HG03175 (cell line): ENCODE measurements at regions not wholly inside any gene's neighbourhood (a gene's known extent, or its start where the extent isn't known, plus 50 kb on each side); places are given as distances from the start of the nearest gene placed in this dataset.
A peak's percentile ranks its signal among the peaks of the same experiment; 100 is the strongest.
"Not testable (repeated sequence)": the region's sequence is repeated elsewhere in the genome, so short reads cannot be mapped to it uniquely, and the experiment has no call there.

ENCODE experiments used
- ATAC-seq: cut with Tn5 transposase; IDR thresholded peaks from one replicate; pipeline ENCODE4 v1.9.1; 2021; ENCODE audit warnings: mild to moderate bottlenecking, moderate library complexity; ENCODE audit not compliant: unreplicated experiment

DNA sequence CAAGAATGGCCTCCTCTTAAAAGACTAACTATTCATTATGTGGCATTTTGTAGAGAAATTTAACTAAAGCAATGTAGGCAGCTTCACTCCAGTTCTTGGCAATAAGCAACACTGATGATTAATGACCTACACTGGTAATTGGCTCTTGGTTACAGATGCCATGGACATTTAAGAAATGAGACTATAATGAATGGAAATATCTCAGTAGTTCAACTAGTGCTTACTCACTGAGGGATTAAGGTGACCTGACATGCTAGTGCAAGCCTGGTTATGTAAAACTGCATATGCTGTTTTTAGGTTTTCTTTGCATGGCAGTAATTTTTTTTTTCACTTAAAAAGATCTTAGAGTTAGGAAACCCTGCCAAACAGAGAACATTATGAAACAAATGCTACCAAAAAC lies 152.7 kb upstream of the AADAT start:
- no peak for ATAC-seq

DNA sequence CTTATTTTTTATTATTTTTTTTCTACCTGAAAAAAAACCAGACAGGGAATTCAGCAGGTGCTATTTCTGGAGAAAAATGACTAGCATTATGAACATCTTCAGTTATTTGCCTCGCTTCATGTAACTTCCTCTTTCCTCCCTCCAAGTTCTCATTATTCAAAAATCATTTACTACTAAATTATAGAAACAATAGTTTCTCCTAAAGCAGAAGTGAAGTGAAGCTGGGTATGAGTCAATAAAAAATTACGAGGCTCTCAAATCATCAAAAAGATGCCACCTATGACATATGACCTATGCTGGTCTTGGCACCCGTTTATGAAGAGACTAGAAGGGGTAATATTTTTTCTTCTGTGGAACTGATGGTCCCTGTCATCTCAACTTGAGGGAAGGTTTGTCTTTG lies 145.0 kb upstream of the AADAT start:
- ATAC-seq, result peak; percentile 51

DNA sequence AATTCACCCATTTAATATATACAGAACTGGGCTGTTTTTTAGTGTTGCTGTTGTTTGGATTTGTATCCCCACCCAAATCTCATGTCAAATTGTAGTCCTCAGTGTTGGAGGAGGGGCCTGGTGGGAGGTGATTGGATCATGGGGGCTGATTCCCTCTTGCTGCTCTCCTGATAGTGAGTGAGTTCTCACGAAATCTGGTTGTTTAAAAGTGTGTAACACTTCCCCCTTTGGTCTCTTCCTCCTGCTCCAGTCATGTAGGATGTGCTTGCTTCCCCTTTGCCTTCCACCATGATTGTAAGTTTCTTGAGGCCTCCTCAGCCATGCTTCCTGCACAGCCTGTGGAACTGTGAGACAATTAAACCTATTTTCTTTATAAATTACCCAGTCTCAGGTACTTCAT lies 141.6 kb upstream of the AADAT start:
- ATAC-seq, result no peak

DNA sequence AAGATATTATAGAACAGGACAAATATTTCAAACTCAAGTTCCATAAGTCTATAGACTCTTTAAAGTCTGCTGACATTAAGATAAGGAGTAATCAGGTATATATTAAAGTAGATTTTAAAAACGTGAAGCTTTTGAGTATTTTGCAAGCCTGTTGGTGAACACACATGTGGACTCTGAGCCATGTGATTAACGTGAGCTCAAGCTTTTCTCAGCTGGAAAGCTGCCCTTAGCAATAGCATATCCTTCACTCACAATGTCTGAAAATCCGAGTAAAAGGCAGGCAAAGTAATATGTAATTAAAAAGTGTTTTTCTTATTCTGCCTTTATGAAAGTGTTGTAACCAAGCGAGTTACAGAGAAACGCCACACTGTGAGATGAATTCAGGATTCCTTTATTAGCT lies 140.5 kb upstream of the AADAT start:
- ATAC-seq, result no peak

DNA sequence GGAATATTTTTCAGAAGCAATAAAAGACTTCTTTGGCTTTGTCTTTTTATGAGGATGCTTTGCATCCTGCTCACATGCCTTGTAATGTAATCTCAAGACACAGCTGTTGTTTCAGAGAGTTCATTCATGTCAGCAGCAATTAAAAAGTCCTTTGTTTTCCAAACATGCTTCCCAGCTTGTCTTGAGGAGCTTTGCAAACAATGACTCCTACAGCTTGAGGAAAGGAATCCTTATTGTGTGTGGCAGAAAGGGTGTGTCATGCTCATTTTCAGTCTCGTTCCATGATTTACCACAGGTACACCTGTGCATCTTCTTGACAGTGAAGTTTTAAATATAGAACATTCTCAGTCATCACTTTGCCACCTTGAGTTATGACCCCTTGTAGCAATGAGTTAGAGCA lies 139.2 kb upstream of the AADAT start:
- ATAC-seq, result no peak

DNA sequence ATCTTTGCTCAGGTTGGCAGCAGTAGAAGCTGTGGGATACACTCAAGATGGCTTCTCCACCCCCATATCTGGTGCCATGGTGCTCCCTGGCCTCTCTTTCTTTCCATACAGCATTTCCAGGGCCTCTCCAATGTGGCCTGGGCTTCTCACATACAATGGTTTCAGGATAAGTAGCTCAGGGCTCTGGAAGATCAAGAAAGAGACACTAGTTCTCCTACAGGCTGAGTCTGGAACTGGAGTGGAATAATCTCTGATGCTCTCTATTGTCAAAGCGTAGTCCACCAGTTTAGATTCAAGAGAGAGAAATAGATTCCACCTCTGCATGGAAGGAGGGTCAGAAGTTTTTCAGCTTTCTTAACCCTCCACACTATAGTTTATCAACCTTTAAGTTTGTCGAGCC lies 138.2 kb upstream of the AADAT start:
- no peak for ATAC-seq

DNA sequence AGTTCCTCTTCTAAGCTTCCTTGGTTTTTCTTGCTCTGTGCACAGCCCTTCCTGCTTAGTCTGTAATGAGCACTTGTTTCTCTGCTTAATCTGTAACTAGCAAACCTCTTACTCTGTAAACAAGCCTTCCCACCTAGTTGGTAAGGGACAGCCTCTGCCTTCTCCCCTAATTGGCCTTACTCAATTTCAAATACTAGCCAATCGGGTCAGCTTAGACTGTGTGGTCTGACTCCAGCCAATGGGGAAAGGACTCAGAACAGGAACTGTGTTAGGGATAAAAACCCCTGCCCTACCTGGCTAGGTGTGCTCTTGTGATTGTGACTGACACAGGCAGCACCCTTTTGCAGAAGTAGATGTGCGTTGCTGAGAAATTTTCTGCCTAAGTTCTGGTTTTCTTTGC lies 136.5 kb upstream of the AADAT start:
- ATAC-seq, result no peak

DNA sequence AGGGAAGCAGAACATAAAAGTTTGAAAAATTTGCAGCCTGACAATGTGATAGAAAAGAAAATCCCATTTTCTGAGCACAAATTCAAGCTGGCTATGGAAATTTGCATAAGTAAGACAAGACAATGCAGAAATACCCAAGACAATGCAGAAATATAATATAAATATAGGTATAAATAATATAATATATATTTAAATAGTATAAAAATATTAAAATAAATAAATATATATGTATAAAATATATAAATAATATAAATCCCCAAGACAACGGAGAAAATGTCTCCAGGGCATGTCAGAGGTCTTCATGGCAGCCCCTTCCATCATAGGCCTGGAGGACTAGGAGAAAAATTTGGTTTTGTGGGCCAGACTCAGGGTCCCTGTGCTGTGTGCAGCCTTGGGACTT lies 125.0 kb upstream of the AADAT start:
- ATAC-seq, result no peak

DNA sequence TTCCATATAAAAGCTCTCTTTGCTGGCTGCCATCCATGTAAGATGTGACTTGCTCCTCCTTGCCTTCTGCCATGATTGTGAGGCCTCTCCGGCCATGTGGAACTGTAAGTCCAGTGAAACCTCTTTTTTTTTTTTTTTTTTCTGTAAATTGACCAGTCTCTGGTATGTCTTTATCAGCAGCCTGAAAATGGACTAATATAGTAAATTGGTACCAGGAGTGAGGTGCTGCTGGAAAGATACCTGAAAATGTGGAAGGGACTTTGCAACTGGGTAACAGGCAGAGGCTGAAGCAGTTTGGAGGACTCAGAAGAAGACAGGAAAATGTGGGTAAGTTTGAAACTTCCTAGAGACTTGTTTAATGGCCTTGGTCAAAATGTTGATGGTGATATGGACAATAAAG lies 124.3 kb upstream of the AADAT start:
- no peak for ATAC-seq

DNA sequence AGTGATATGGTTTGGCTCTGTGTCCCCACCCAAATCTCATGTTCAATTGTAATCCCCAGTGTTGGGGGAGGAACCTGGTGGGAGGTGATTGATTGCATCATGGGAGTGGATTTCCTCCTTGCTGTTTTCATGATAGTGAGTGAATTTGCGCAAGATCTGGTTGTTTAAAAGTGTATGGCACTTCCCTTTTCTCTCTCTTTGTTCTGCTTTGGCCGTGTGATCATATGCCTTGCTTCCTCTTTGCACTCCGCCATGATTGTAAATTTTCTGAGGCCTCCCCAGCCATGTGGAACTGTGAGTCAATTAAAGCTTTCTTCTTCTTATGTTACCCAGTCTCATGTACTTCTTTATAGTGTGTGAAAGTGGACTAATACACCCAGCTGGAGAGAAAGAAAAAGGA lies 113.0 kb upstream of the AADAT start:
- ATAC-seq, result peak; percentile 46

DNA sequence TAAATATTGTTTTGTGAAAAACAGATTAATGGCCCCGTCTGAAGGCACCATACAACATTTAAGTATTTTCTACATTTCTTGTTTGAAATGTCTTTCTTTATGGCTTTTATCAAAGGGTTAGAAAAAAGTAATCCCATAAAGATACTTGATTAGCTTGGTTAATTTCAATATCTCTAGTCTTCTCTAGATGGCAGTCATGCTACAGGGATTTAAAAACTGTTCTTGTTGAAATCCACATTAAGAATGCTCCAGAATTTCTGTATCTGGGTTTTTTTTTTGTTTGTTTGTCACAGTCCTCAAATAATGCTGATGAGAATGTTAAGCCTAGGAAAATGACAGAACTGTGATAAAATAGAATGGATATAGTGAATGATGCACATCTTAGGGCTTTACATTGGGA lies 109.0 kb upstream of the AADAT start:
- ATAC-seq, result no peak

DNA sequence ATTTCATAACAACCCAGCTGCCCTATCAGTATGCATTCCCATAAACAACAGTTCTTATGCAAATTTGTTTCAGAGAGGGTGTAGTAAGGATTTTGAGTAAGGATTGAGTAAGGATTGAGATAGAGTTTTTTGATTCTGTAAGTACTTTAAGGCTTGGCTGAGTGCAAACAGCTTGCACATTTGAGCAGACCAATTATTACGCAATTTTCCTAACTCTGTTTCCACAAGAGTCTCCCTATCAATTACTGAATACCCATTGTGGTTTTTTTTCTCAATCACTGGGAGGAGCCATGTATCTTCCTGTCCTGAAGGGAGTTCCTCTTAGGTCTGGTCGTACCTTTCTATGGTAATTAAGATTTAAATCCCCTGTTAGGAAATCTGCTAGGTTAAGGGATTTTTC lies 105.0 kb upstream of the AADAT start:
- not testable (repeated sequence) for ATAC-seq

DNA sequence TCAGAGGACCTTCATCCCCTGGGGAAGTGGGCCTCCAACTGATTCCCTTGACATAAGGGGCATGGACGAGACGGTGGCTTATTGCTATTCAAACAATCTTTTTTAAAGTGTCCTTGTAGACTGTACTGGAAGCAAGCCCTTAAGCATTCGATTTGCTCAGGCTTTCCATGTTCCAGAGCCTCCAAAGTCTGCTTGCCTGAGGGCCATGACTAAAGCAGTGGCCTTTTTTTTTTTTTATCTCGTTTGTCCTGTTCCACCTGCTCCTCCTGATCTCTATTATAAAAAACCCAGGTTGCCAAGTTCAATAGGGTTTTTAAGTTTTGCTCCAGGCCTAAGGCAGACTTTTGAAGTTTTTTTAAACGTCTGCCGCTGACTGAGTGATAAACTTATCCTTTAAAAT lies 103.7 kb upstream of the AADAT start:
- no peak for ATAC-seq

DNA sequence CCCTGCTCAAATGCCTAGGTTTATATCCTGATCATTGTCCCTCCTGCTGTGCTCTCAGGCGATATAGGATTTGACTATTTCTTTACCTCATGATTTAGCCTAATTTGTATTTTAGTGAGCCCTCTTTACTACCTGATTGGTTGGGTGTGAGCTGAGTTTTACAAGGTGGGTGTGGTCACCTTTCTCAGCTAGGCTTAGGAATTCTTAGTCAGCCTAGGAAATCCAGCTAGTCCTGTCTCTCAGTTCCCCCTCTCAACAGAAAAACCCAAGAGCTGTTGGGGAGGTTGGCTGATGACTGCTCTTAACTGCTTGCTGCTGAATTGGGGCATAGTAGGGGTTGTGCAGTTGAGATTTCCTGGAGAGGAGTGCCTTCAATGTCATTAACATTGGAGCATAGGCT lies 100.5 kb upstream of the AADAT start:
- ATAC-seq, result no peak

DNA sequence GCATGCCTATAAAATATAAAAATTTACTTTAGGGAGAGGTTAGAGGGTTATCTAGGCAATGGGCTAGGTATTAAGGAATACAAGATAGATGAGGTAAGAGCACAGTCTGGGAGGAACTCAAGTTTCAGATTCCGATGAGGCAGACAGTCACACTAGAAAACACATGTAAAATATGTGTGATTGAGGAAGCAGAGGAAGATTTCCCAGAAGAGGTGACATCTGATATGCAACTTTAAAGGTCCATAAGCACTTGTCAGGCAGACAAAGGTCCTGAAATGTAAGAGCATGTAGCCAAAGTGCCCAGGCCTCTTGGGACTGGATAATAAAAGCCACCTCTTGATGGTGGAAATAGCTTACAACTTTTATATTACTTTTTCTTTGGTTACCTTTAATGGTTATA lies 81.1 kb upstream of the AADAT start:
- ATAC-seq, result no peak

DNA sequence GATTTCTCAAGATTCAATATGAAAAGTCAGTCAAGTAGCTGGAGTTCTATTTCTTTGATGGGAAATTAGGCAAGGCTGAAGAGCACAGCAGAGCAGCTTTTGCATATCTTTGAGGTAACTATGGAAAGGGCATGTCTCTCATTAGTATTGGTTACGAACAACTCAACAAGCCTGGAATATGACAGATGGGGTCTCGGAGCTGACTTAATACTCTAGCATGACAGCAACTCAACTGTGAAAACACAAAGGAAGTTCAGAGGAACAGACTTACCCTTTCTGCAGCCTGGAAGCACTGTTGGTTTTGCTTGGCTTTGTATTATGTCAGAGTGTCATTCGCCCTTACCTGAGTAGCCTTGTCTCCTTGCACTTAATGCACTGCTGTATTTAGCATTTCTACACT lies 79.9 kb upstream of the AADAT start:
- no peak for ATAC-seq

DNA sequence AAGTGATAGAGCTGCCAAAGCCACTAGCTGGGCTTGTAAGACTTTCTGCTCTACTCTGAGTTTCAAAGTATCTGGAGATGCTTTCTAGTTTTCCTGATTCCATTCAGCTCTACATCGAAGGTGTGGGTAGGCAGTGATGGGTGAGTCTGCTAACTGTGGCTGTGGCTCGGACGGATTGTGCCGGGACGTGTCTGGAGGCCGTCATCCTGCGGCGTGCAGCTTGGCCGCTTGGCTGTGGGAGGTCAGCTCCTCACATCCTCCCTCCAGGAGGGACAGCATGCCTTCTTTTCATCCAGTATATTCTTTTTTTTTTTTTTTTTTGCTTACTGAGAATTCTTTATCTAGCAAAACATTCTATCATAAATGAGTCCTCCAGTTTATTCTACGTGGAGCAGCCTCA lies 77.9 kb upstream of the AADAT start:
- ATAC-seq, result no peak

DNA sequence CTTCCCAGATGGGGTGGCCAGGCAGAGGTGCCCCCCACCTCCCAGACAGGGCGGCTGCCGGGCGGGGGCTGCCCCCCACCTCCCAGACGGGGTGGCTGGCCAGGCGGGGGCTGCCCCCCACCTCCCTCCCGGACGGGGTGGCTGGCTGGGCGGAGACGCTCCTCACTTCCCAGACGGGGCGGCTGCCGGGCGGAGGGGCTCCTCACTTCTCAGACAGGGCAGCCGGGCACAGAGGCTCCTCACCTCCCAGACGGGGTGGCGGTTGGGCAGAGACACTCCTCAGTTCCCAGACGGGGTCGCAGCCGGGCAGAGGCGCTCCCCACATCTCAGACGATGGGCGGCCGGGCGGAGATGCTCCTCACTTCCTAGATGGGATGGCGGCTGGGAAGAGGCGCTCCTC lies 76.4 kb upstream of the AADAT start:
- not testable (repeated sequence) for ATAC-seq

DNA sequence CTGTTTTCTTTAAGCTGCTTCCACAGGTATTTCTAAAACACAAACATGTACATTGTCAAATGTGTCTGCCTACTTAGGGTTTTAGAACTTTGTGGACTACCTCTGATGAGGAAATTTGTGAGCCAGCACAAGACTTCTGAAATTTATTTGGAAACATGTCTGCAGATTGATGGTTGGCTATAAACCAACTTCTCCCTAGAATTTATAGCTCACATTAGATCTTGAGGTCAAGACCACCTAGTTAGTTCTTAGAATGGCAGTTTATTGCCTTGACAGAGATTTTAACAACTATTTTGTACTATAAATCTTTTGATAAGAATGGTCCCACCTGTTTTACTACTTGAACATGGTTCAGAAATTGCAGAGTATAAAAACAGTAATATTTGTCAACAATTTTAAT lies 72.7 kb upstream of the AADAT start:
- ATAC-seq, result no peak

DNA sequence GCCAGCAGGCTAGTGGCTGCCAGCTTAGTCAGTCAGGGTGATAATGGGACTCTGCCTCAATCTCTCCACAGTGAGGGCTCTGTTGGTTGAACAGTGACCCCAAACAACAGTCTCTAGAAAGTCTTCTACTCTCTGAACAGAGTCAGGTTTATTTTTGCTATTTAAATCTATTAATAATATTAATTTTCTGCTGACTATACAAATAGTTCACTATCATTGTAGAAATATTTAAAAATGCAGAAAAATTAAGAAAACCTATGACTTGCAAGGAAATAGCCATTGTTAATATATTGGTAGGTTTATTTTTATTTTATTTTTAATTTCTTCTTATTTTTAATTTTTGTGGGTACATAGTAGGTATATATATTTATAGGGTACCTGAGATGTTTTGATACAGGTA lies 67.9 kb upstream of the AADAT start:
- no peak for ATAC-seq

DNA sequence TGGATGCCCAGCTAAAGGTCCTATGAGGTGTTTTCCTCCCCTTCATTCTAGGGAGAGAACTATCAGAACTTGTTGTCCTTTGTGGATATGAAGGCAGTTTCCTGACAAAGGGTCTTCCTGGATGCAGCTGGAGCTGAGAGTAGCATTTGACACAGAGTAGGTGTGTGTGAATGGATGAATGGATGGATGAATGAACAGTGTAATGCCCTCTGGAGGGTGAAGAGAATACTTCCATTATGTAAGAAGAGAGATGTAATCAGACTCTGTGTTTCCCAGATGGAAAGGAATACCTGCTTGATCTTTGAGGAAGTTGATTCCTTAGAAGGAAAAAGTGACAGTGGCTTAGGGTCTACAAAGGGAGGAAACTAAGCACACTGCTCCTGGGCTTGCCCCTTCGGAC lies 55.4 kb upstream of the AADAT start:
- ATAC-seq, result no peak

DNA sequence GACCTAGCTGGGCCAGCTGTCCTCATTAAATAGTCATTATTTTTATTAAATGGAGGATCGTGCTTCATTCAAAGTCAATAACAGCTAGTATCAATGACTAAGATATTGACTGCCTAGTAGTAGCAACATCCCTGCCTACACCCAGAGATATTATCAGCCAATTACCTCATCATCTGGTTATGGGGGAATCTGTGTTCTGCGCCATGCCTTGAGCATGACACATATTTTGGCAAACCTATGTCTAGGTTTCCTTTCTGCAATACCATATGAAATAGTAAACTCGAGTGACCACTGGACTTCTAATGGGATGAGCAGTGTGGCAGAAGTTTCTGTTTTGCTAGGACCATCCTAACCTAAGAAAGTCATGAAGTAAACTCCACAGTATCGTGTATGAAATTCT lies 50.0 kb upstream of the AADAT start:
- ATAC-seq, result no peak
